ENCODE measurements at regions not wholly inside any gene's neighbourhood (a gene's known extent, or its start where the extent isn't known, plus 50 kb on each side); places are given as distances from the start of the nearest gene placed in this dataset.
A peak's percentile ranks its signal among the peaks of the same experiment; 100 is the strongest.

GRCh38 chr1:172960454-172961208 lies 90.1 kb downstream of the TNFSF18 start:
- DNase-seq: no peak
- Histone ChIP-seq H3K27me3 (ENCODE audit: insufficient read depth) (no peaks in the 10 kb centered on the region), H3K36me3 (replicated peaks in 1 of 2; ENCODE audit: control insufficient read depth in 1 of 2, insufficient read depth in 2 of 2, low read length in 1 of 2) (no peaks in the 10 kb centered on the region), H3K4me2 (no peak overlapping the region), H3F3A (replicated peaks; ENCODE audit: insufficient read depth) (peaks cover 6% of the 10 kb centered on the region), H3K9me2 (no peaks in the 10 kb centered on the region), H4K20me1 (ENCODE audit: insufficient read depth) (no peaks in the 10 kb centered on the region), H3K4me3 (ENCODE audit: low read depth in 2 of 2, low read length in 1 of 2) (no peak overlapping the region), H3K9ac (peak overlapping the region; percentile 9; the same call in 1 of the 2 replicates), H2AFZ (ENCODE audit: low read depth) (peak overlapping the region; percentile 26; the same call in 1 of the 2 replicates), H3K27ac (ENCODE audit: low read depth in 2 of 2, low read length in 1 of 2) (peak overlapping the region; percentile 32 to 84), H3K79me2 (ENCODE audit: insufficient read depth) (no peaks in the 10 kb centered on the region), H3K4me1 (ENCODE audit: control insufficient read depth in 1 of 2, insufficient read depth in 2 of 2, low read depth in 1 of 2, low read length in 1 of 2) (peaks cover 4 to 31% of the 10 kb centered on the region in 2 experiments; a peak in 3 of 4 replicates), H3K9me3 (no peaks in the 10 kb centered on the region)
- ChIA-PET CTCF (interaction anchor here (0.5 kb wide), 1 partner anchor 183 kb away, joined by 3 read pairs; no protein-coding TSS in a partner anchor), POLR2A (no interaction called here)
- 62% methylated on average over 5 of the region's 5 CpGs for WGBS (ENCODE audit: low lambda C conversion rate)
- TF ChIP-seq POLR2AphosphoS5 (IDR thresholded peaks at IDR 0.05; ENCODE audit: low read depth, low read length) (no peak), RAD21 (IDR thresholded peaks at IDR 0.05; ENCODE audit: low read length) (0 out of 2 replicates have a peak, but pooled peaks have one; percentile 3)

- Histone ChIP-seq H4K20me1 (ENCODE audit: insufficient read depth) (no peaks in the 10 kb centered on the region), H3K27ac (ENCODE audit: low read depth in 2 of 2, low read length in 1 of 2) (no peak overlapping the region), H3K9me2 (no peaks in the 10 kb centered on the region), H3K4me1 (ENCODE audit: control insufficient read depth in 1 of 2, insufficient read depth in 2 of 2, low read depth in 1 of 2, low read length in 1 of 2) (peaks cover under 1 to 8% of the 10 kb centered on the region in 2 experiments; a peak in 3 of 4 replicates), H3K9ac (no peak overlapping the region), H3K27me3 (ENCODE audit: insufficient read depth) (no peaks in the 10 kb centered on the region), H2AFZ (ENCODE audit: low read depth) (no peak overlapping the region), H3F3A (replicated peaks; ENCODE audit: insufficient read depth) (peaks cover 15% of the 10 kb centered on the region), H3K4me3 (ENCODE audit: low read depth in 2 of 2, low read length in 1 of 2) (no peak overlapping the region), H3K36me3 (replicated peaks in 1 of 2; ENCODE audit: control insufficient read depth in 1 of 2, insufficient read depth in 2 of 2, low read length in 1 of 2) (no peaks in the 10 kb centered on the region), H3K9me3 (no peaks in the 10 kb centered on the region), H3K4me2 (no peak overlapping the region), H3K79me2 (ENCODE audit: insufficient read depth) (no peaks in the 10 kb centered on the region)
- 97% methylated on average over 1 of the region's 1 CpG for WGBS (ENCODE audit: low lambda C conversion rate)
- ChIA-PET CTCF (interaction anchor here (0.7 kb wide), 1 partner anchor 264 kb away, joined by 3 read pairs; no protein-coding TSS in a partner anchor), POLR2A (no interaction called here)
- TF ChIP-seq MEF2A (IDR thresholded peaks at IDR 0.05; ENCODE audit: borderline replicate concordance, low read depth): no peak
- TF ChIP-seq FOSL2 (IDR thresholded peaks at IDR 0.05; ENCODE audit: borderline replicate concordance, low read depth): no peak
- TF ChIP-seq TEAD4 (IDR thresholded peaks at IDR 0.05; ENCODE audit: borderline replicate concordance, insufficient read depth): no peak
- TF ChIP-seq GABPA (IDR thresholded peaks at IDR 0.05; ENCODE audit: low read depth): no peak
- no peak for TF ChIP-seq CTCF (IDR thresholded peaks at IDR 0.05)
- no peak for TF ChIP-seq USF2 (IDR thresholded peaks at IDR 0.05; ENCODE audit: borderline replicate concordance, low read depth, low read length)
- no peak for TF ChIP-seq FOXM1 (IDR thresholded peaks at IDR 0.05; ENCODE audit: low read depth)
- TF ChIP-seq IRF3 (IDR thresholded peaks at IDR 0.05; ENCODE audit: low read depth, low read length): no peak
- TF ChIP-seq PBX3 (IDR thresholded peaks at IDR 0.05): no peak
- no peak for TF ChIP-seq MAX (IDR thresholded peaks at IDR 0.05; ENCODE audit: low read depth)
- no peak for TF ChIP-seq RFX5 (IDR thresholded peaks at IDR 0.05; ENCODE audit: low read length)
- no peak for TF ChIP-seq EZH2phosphoT487 (IDR thresholded peaks at IDR 0.05; ENCODE audit: borderline replicate concordance, low read depth)
- no peak for TF ChIP-seq POLR2AphosphoS5 (IDR thresholded peaks at IDR 0.05; ENCODE audit: low read depth, low read length)
- TF ChIP-seq JUND (IDR thresholded peaks at IDR 0.05): no peak
- no peak for TF ChIP-seq RXRA (IDR thresholded peaks at IDR 0.05; ENCODE audit: borderline replicate concordance, low read depth)
- no peak for TF ChIP-seq YY1 (IDR thresholded peaks at IDR 0.05; ENCODE audit: low read depth)
- no peak for TF ChIP-seq EP300 (IDR thresholded peaks at IDR 0.05; ENCODE audit: borderline replicate concordance in 1 of 2, low read depth in 1 of 2, low read length in 1 of 2)
- no peak for TF ChIP-seq TAF1 (IDR thresholded peaks at IDR 0.05; ENCODE audit: borderline replicate concordance, low read depth, low read length)
- DNase-seq: no peak
These were observed 85.9 kb downstream of the TNFSF18 start for GRCh38 chr1:172964864-172965263.

Data from SK-N-SH (cell line).